Right lobe of liver (tissue), 6 donors: ENCODE measurements at regions not wholly inside any gene's neighbourhood (a gene's known extent, or its start where the extent isn't known, plus 50 kb on each side); places are given as distances from the start of the nearest gene placed in this dataset.
A peak's percentile ranks its signal among the peaks of the same experiment; 100 is the strongest.
"Not testable (repeated sequence)": the region's sequence is repeated elsewhere in the genome, so short reads cannot be mapped to it uniquely, and the experiment has no call there.

ENCODE experiments used
- ATAC-seq, 4 donors: fragments of 200-7000 bp; cut with Tn5 transposase; one replicate each; pipeline ENCODE4 v1.9.1; 2020; ENCODE audit warnings: mild to moderate bottlenecking in 4 of 4, moderate library complexity in 4 of 4
- DNase-seq, 3 donors: peaks; one replicate each; pipeline ENCODE4 v3.0.0-alpha.2; 2020
- H3K27ac ChIP-seq, 3 donors: fragments of 200-600 bp; one replicate each; pipeline ENCODE4 v1.8.0; 2022
- H3K27me3 ChIP-seq, 2 donors: fragments of 200-600 bp; one replicate each; pipeline ENCODE4 v1.8.0; 2022
- H3K36me3 ChIP-seq, 4 donors: fragments of 200-600 bp; sonication (generic) in 1 of 4; one replicate each; pipeline versions ENCODE4 v1.5.1 to v1.8.0; 2017 to 2022; ENCODE audit warnings: control low read depth in 1 of 4
- H3K4me1 ChIP-seq, 4 donors: fragments of 200-600 bp; sonication (generic) in 1 of 4; one replicate each; pipeline versions ENCODE4 v1.5.1 to v1.8.0; 2017 to 2022; ENCODE audit warnings: control low read depth in 1 of 4
- H3K4me3 ChIP-seq, 3 donors: fragments of 200-600 bp; one replicate each; pipeline ENCODE4 v1.8.0; 2022
- H3K9me3 ChIP-seq, 4 donors: fragments of 200-600 bp; sonication (generic) in 1 of 4; one replicate each; pipeline versions ENCODE4 v1.5.1 to v1.8.0; 2017 to 2022; ENCODE audit warnings: control low read depth in 1 of 4
- CTCF ChIP-seq, 4 donors: fragments of 200-600 bp in 3 of 4; fragments of 450-650 bp in 1 of 4; IDR thresholded peaks; one replicate each; pipeline versions ENCODE4 v1.5.1 to v1.8.0; 2016 to 2022; ENCODE audit warnings: antibody characterized with exemption in 4 of 4, mild to moderate bottlenecking in 2 of 4
- POLR2A ChIP-seq: fragments of 450-650 bp; IDR thresholded peaks from one replicate; pipeline ENCODE4 v1.6.1; 2017; ENCODE audit warnings: antibody characterized with exemption, mild to moderate bottlenecking
- WGBS: methylation state at CpG from one replicate; pipeline ENCODE4 v1.1.6; 2018; ENCODE audit warnings: low coverage, low lambda C conversion rate; ENCODE audit not compliant: insufficient coverage; ENCODE audit errors: missing lambda C conversion rate; 5-methylcytosine and 5-hydroxymethylcytosine counted together
- intact Hi-C, 2 donors: fragments of 100-400 bp; cut with DNase I; formaldehyde crosslinking; loops; one replicate each; pipeline versions ENCODE4 v1.11.2 to v1.14.1; 2022
- donor health status: DM: no; HTN: yes; CAD: no.
- donor health status: DM: no; HTN: no; CAD: no.
- donor health status: DM: no; HTN: no; CAD: no.
- donor health status: DM: no; HTN: yes; CAD: no.
- donor health status: DM: no; HTN: yes; CAD: no.

- WGBS: 43% methylated on average over 3 of the region's 3 CpGs
- H3K4me3 ChIP-seq: no peak overlapping the region
- no peak for ATAC-seq
- H3K27ac ChIP-seq: no peak overlapping the region
- TF ChIP-seq POLR2A (no peak), CTCF (IDR thresholded peaks at IDR 0.05) (no peak)
- intact Hi-C loops: no loop called here
- no peaks in the 10 kb centered on the region for H3K9me3 ChIP-seq
- no peaks in the 10 kb centered on the region for H3K27me3 ChIP-seq
- no peak for DNase-seq
- no peaks in the 10 kb centered on the region for H3K4me1 ChIP-seq
- no peaks in the 10 kb centered on the region for H3K36me3 ChIP-seq
Observed at GRCh38 chr5:116953251-116953930, 378.8 kb upstream of the SEMA6A start.

- H3K9me3 ChIP-seq: no peaks in the 10 kb centered on the region
- no peaks in the 10 kb centered on the region for H3K27me3 ChIP-seq
- no peak for ATAC-seq
- DNase-seq: no peak
- no peaks in the 10 kb centered on the region for H3K4me1 ChIP-seq
- H3K36me3 ChIP-seq: no peaks in the 10 kb centered on the region
- TF ChIP-seq POLR2A: no peak
- no peak for TF ChIP-seq CTCF (IDR thresholded peaks at IDR 0.05)
- no peak overlapping the region for H3K4me3 ChIP-seq
- intact Hi-C loops: no loop called here
- 88% methylated on average over 1 of the region's 1 CpG for WGBS
- no peak overlapping the region for H3K27ac ChIP-seq
Observed at GRCh38 chr5:116951219-116951618, 376.6 kb upstream of the SEMA6A start.

- peak; percentile 63 to 88 (median 78) for TF ChIP-seq CTCF (IDR thresholded peaks at IDR 0.05)
- no peak for TF ChIP-seq POLR2A
- no peaks in the 10 kb centered on the region for H3K36me3 ChIP-seq
- H3K27ac ChIP-seq: no peak overlapping the region
- peak; percentile 71 to 76 (median 71) for DNase-seq
- H3K4me3 ChIP-seq: no peak overlapping the region
- ATAC-seq: peak; percentile 96 to 99 (median 98)
- intact Hi-C loops: loop anchor here in 1 of 2 donors (10.0 kb wide), 1 partner anchor 373 kb away; the partner anchor contains the start of gene SEMA6A
- H3K4me1 ChIP-seq: no peaks in the 10 kb centered on the region
- no peaks in the 10 kb centered on the region for H3K27me3 ChIP-seq
- WGBS: 51% methylated on average over 15 of the region's 15 CpGs
- no peaks in the 10 kb centered on the region for H3K9me3 ChIP-seq
Observed at GRCh38 chr5:116947691-116948528, 373.3 kb upstream of the SEMA6A start.

- not testable (repeated sequence) for H3K4me1 ChIP-seq, H3K27me3 ChIP-seq, DNase-seq, H3K27ac ChIP-seq, H3K36me3 ChIP-seq, H3K9me3 ChIP-seq, H3K4me3 ChIP-seq, ATAC-seq
- WGBS: 73% methylated on average over 10 of the region's 17 CpGs
- intact Hi-C loops: loop anchor here in 1 of 2 donors (10.0 kb wide), 1 partner anchor 371 kb away; the partner anchor contains the start of gene SEMA6A
Observed at GRCh38 chr5:116945613-116946382, 371.2 kb upstream of the SEMA6A start.
